ENCODE measurements at regions not wholly inside any gene's neighbourhood (a gene's known extent, or its start where the extent isn't known, plus 50 kb on each side); places are given as distances from the start of the nearest gene placed in this dataset.

GRCh38 chr18:27540111-27540510 is 355.0 kb upstream of the CHST9 start:
- H3K9me2 ChIP-seq (ENCODE audit: insufficient read depth): no peaks in the 10 kb centered on the region
- no TSS peak for BruUV-seq (replicated peaks)
- no peak overlapping the region for H2AFZ ChIP-seq (ENCODE audit: low read depth, low read length, poor library complexity, severe bottlenecking)
- no peaks in the 10 kb centered on the region for H3K4me1 ChIP-seq (ENCODE audit: control insufficient read depth in 1 of 2, insufficient read depth in 2 of 2, low read length in 2 of 2)
- H3K79me2 ChIP-seq (ENCODE audit: insufficient read depth, low read length): no peaks in the 10 kb centered on the region
- DNase-seq (ENCODE audit: low read depth, low spot score) (no peak), ATAC-seq (no peak)
- POLR2A ChIA-PET: no interaction called here
- RAD21 ChIA-PET (ENCODE audit: low non-redundant PET in 1 of 2, low total read pairs in 2 of 2, uncharacterized antibody in 2 of 2, unreplicated experiment in 2 of 2): no interaction called here
- no peak overlapping the region for H3K4me3 ChIP-seq (replicated peaks in 1 of 2; ENCODE audit: low read depth in 1 of 2, low read length in 2 of 2)
- H3K27ac ChIP-seq (ENCODE audit: low read depth, low read length): no peak overlapping the region
- no peak overlapping the region for H3K9ac ChIP-seq (ENCODE audit: low read length)
- H3K36me3 ChIP-seq (ENCODE audit: control insufficient read depth in 1 of 2, insufficient read depth in 2 of 2, low read length in 2 of 2): no peaks in the 10 kb centered on the region
- CTCF ChIA-PET: no interaction called here
- no peaks in the 10 kb centered on the region for H3K9me3 ChIP-seq (ENCODE audit: control insufficient read depth in 1 of 2, insufficient read depth in 1 of 2, low read depth in 1 of 2, low read length in 2 of 2)
- H3K27me3 ChIP-seq (ENCODE audit: insufficient read depth, low read length): no peaks in the 10 kb centered on the region
- intact Hi-C loops (cut with micrococcal nuclease): no loop called here
- TF ChIP-seq CBX3 (IDR thresholded peaks at IDR 0.05; ENCODE audit: low read depth) (no peak), ATF3 (IDR thresholded peaks at IDR 0.05) (no peak), JUND (IDR thresholded peaks at IDR 0.05) (no peak), POLR2A (IDR thresholded peaks at IDR 0.05; ENCODE audit: borderline replicate concordance, extremely low read depth, insufficient read depth, insufficient read length) (no peak), ELF1 (IDR thresholded peaks at IDR 0.05; ENCODE audit: borderline replicate concordance, low read depth) (no peak), SRF (IDR thresholded peaks at IDR 0.05; ENCODE audit: low read depth) (no peak), ZBTB33 (IDR thresholded peaks at IDR 0.05; ENCODE audit: extremely low read depth, insufficient replicate concordance, low read length) (no peak), POLR2AphosphoS5 (IDR thresholded peaks at IDR 0.05; ENCODE audit: low read depth, low read length) (no peak), EZH2 (IDR thresholded peaks at IDR 0.05) (no peak), EZH2phosphoT487 (IDR thresholded peaks at IDR 0.05; ENCODE audit: borderline replicate concordance) (no peak)
- no peak overlapping the region for H3K4me2 ChIP-seq (ENCODE audit: low read length)
- H4K20me1 ChIP-seq (ENCODE audit: insufficient read depth): no peaks in the 10 kb centered on the region; the same call in 1 of the 2 replicates

Measured in HCT116 (cell line).